ENCODE measurements at regions not wholly inside any gene's neighbourhood (a gene's known extent, or its start where the extent isn't known, plus 50 kb on each side); places are given as distances from the start of the nearest gene placed in this dataset.

DNA sequence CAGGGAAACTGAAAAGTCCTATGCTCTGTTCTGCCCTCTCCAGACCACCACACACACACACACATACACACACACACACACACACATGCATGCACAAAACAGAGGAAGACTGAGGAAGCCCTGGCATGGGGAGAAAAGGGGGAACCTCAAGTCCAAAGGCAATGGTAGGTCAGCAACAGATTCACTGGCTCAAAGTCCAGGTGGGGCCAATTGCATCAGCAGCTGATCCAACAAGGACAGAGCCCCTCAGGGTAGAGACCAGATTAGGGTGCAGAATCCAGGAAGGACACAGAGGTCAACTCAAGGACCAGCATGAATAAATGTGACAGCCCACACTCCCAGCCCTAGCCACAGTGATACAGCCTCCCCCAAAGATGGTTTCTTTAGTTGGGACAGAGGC, 425.0 kb upstream of the SOX5 start:
- Histone ChIP-seq H3K9ac (no peak overlapping the region), H3K27ac (no peak overlapping the region), H4K20me1 (ENCODE audit: low read depth) (no peaks in the 10 kb centered on the region), H3K4me3 (no peak overlapping the region), H3F3A (ENCODE audit: low read depth) (peaks cover 25% of the 10 kb centered on the region), H3K4me2 (no peak overlapping the region), H3K27me3 (no peaks in the 10 kb centered on the region), H2AFZ (replicated peaks) (no peak overlapping the region), H3K79me2 (ENCODE audit: low read depth) (peaks cover 5% of the 10 kb centered on the region), H3K4me1 (peaks cover 25% of the 10 kb centered on the region), H3K9me3 (ENCODE audit: low read depth) (no peaks in the 10 kb centered on the region), H3K36me3 (no peaks in the 10 kb centered on the region)
- no peak for TF ChIP-seq EZH2phosphoT487 (IDR thresholded peaks at IDR 0.05)
- TF ChIP-seq, protein P1, sequence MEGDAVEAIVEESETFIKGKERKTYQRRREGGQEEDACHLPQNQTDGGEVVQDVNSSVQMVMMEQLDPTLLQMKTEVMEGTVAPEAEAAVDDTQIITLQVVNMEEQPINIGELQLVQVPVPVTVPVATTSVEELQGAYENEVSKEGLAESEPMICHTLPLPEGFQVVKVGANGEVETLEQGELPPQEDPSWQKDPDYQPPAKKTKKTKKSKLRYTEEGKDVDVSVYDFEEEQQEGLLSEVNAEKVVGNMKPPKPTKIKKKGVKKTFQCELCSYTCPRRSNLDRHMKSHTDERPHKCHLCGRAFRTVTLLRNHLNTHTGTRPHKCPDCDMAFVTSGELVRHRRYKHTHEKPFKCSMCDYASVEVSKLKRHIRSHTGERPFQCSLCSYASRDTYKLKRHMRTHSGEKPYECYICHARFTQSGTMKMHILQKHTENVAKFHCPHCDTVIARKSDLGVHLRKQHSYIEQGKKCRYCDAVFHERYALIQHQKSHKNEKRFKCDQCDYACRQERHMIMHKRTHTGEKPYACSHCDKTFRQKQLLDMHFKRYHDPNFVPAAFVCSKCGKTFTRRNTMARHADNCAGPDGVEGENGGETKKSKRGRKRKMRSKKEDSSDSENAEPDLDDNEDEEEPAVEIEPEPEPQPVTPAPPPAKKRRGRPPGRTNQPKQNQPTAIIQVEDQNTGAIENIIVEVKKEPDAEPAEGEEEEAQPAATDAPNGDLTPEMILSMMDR (IDR thresholded peaks at IDR 0.05) = no peak
- no peak for TF ChIP-seq EZH2 (IDR thresholded peaks at IDR 0.05)
- no peak overlapping the region for H3K4me3 Mint-ChIP-seq
- peaks cover 19% of the 10 kb centered on the region for H3K36me3 Mint-ChIP-seq
- no peak overlapping the region for H3K27ac Mint-ChIP-seq
- peaks cover 3% of the 10 kb centered on the region for H3K9me3 Mint-ChIP-seq
- H3K27me3 Mint-ChIP-seq (ENCODE audit: insufficient read depth, low read depth) = peaks cover 2% of the 10 kb centered on the region
- no peak for DNase-seq (ENCODE audit: low spot score)
- H3K4me1 Mint-ChIP-seq = peaks cover 23% of the 10 kb centered on the region

DNA sequence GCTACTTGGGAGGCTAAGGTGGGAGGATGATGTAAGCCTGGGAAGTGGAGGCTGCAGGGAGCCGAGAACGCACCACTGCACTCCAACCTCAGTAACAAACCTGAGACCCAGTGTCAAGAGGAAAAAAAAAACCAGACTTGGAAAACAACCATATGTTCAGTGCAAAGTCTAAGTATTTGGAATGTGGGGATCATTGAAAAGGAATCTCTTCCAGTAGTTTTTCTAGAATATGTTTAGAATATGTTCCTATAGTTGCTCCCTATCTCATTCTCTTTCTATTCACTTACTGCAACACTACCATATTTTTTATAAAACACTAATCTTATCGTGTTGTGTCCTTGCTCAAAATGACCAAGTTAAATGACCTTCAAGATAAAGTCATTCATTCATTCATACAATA, 423.5 kb upstream of the SOX5 start:
- Mint-ChIP-seq H3K4me1 (peaks cover 10% of the 10 kb centered on the region), H3K36me3 (peaks cover 22% of the 10 kb centered on the region), H3K4me3 (no peak overlapping the region), H3K27me3 (ENCODE audit: insufficient read depth, low read depth) (peaks cover 2% of the 10 kb centered on the region), H3K27ac (no peak overlapping the region), H3K9me3 (peaks cover 3% of the 10 kb centered on the region)
- peaks cover 11% of the 10 kb centered on the region for H3K4me1 ChIP-seq
- no peak overlapping the region for H3K4me2 ChIP-seq
- H3K36me3 ChIP-seq = no peaks in the 10 kb centered on the region
- DNase-seq (ENCODE audit: low spot score) = no peak
- H2AFZ ChIP-seq (replicated peaks) = no peak overlapping the region
- H3K27ac ChIP-seq = no peak overlapping the region
- H3K79me2 ChIP-seq (ENCODE audit: low read depth) = peaks cover 5% of the 10 kb centered on the region
- H3K9me3 ChIP-seq (ENCODE audit: low read depth) = no peaks in the 10 kb centered on the region
- no peak overlapping the region for H3K4me3 ChIP-seq
- H3F3A ChIP-seq (ENCODE audit: low read depth) = peaks cover 11% of the 10 kb centered on the region
- no peaks in the 10 kb centered on the region for H3K27me3 ChIP-seq
- no peaks in the 10 kb centered on the region for H4K20me1 ChIP-seq (ENCODE audit: low read depth)
- TF ChIP-seq EZH2 (IDR thresholded peaks at IDR 0.05) (no peak), EZH2phosphoT487 (IDR thresholded peaks at IDR 0.05) (no peak)
- TF ChIP-seq, protein P1 (IDR thresholded peaks at IDR 0.05) = no peak
- H3K9ac ChIP-seq = no peak overlapping the region

DNA sequence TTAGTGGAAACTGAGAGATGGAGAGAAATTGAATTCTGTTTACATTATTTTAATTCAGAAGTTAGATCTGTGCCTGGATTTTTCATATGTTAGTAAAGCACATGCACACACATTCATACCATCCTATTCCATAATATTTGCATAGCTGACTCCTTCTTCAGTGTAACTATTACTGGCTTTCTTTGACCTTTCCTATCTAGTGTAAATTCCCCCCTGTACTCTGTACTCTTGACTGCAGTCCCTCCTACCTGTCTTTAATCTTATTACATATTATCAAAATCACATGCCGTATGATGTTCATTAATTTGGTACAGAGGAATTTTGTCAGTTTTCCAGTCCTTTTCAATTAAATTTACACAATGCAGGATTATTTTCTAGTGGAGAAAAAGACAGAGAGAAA, 417.0 kb upstream of the SOX5 start:
- TF ChIP-seq, protein P1 (IDR thresholded peaks at IDR 0.05) = no peak
- TF ChIP-seq EZH2 (IDR thresholded peaks at IDR 0.05) (no peak), EZH2phosphoT487 (IDR thresholded peaks at IDR 0.05) (no peak)
- Histone ChIP-seq H3K27me3 (no peaks in the 10 kb centered on the region), H3K4me1 (peaks cover 32% of the 10 kb centered on the region), H4K20me1 (ENCODE audit: low read depth) (no peaks in the 10 kb centered on the region), H3K27ac (no peak overlapping the region), H3K9ac (no peak overlapping the region), H3K9me3 (ENCODE audit: low read depth) (no peaks in the 10 kb centered on the region), H2AFZ (replicated peaks) (peak overlapping the region; percentile 75), H3F3A (ENCODE audit: low read depth) (no peaks in the 10 kb centered on the region), H3K4me2 (no peak overlapping the region), H3K79me2 (ENCODE audit: low read depth) (no peaks in the 10 kb centered on the region), H3K4me3 (no peak overlapping the region), H3K36me3 (no peaks in the 10 kb centered on the region)
- no peak for DNase-seq (ENCODE audit: low spot score)
- H3K9me3 Mint-ChIP-seq = no peaks in the 10 kb centered on the region
- H3K27me3 Mint-ChIP-seq (ENCODE audit: insufficient read depth, low read depth) = no peaks in the 10 kb centered on the region
- H3K27ac Mint-ChIP-seq = no peak overlapping the region
- H3K4me1 Mint-ChIP-seq = peaks cover 24% of the 10 kb centered on the region
- peaks cover 12% of the 10 kb centered on the region for H3K36me3 Mint-ChIP-seq
- H3K4me3 Mint-ChIP-seq = no peak overlapping the region

Measured in neural progenitor cell (in vitro differentiated cells).